GM18498 (cell line): ENCODE measurements at regions not wholly inside any gene's neighbourhood (a gene's known extent, or its start where the extent isn't known, plus 50 kb on each side); places are given as distances from the start of the nearest gene placed in this dataset.

Experiments used
- ATAC-seq: cut with Tn5 transposase; IDR thresholded peaks from one replicate; pipeline ENCODE4 v1.9.1; 2021; ENCODE audit warnings: mild to moderate bottlenecking, moderate library complexity; ENCODE audit not compliant: unreplicated experiment

- ATAC-seq = no peak
Observed at GRCh38 chrX:107560041-107560440, 68.3 kb upstream of the PRPS1 start.

GRCh38 chrX:107560980-107561379 lies 67.3 kb upstream of the PRPS1 start:
- ATAC-seq = no peak

- no peak for ATAC-seq
Observed at GRCh38 chrX:107561468-107562215, 66.7 kb upstream of the PRPS1 start.

GRCh38 chrX:107562482-107562881 lies 65.8 kb upstream of the PRPS1 start:
- ATAC-seq = no peak

DNA sequence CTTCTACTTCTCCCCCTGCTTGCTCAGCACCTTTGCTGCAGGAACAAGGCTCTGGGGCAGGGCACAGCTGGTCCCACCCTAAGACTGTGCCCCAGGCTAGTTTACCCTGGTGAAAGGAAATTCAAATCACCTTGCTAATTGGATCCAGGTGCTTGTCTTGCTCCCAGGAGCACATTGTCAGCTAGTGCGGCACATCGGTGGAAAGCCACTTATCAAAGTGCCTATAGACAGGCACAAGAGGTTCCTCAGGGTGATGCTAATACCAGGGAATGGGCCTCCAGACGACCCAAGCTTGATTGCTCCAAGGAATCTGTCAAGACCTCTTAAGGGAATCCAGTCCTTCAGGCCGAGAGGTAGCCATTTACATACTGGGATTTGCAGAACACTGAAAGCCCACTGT lies 64.5 kb upstream of the PRPS1 start:
- no peak for ATAC-seq

DNA sequence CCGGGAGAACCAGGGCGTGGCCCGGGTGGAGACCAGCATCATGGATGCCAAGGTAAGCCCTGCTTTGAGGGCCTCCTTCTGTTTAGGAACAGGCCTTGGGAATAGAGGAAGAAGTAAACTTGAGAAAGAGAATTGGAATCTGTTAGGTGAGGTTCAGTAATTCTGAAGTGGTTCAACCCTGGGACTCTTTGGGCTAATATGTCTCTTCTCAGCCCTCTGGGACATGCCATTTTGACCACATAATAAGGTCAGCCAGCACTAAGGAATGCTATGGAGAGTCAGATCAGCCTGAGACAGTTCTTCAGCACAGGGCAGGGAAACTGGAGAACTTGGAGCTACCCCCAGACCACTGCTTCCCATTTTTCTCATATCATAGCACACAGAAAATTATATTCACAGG lies 63.3 kb upstream of the PRPS1 start:
- ATAC-seq = no peak

DNA sequence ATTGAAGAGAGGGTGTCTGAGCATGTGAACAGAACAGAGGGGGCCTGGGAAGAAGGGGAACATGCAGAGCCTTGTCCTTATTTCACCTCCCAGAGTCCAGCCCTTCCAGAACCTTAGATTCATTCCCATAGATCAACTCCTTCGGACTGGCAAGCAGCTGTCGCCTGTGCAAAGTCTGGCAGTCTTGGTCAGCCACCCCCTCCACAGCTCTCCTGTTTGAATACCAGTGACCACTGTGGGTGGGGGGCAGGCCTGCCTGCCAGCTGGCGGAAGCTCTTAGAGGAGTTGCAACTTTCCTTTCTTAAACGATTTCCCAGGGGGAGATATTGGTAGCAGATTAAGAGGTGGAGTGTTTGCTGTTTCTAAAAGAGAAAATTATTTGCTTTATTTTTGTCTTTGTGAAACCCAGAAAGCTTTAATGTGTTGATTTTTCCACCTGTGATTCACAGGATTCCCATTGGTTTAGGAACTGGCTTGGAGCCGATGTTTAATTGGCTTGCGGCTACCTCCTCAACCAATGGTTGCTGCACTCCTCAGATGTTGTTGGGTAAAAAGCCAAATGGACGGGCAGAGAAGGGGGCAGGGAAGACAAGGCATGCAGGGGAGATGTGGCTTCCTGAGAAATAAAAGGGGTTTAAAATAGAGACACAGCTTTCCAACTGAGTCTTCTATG lies 62.2 kb upstream of the PRPS1 start:
- ATAC-seq = no peak

- ATAC-seq = no peak
Observed at GRCh38 chrX:107566604-107567262, 61.6 kb upstream of the PRPS1 start.

- ATAC-seq = no peak
Observed at GRCh38 chrX:107567370-107567769, 60.9 kb upstream of the PRPS1 start.

DNA sequence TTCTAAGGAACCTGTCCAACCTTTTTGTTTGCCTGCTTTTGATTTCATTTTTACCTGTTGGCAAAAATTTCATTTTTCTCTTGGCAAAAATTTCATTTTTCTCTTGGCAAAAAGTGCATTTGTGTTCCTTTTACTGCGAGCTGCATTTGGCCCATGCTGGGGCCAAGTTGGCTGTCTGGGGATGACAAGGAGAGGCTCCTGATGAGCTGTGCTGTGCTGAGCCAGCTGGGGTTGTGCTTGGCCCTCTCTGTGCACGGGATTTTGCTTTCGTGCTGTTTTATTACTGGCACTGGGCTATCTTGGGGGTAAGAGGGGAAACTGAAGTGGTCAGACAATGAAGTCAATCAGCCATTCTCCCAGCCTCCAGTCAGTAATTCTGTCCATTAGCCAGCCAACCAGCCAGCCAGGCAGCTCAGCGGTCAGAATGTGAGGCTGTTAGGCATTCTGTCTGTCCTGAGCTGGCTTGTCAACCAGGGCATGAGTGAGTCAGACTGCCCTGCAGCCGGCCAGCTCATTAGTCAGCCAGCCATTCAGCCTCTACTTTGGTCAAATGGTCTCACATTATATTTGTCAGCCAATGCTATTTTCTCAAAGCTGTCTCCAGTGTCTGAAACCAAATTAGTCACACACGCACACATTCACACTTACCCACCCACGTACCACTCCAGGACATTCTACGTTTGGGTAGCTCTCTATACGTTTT lies 56.9 kb upstream of the PRPS1 start:
- ATAC-seq = no peak

DNA sequence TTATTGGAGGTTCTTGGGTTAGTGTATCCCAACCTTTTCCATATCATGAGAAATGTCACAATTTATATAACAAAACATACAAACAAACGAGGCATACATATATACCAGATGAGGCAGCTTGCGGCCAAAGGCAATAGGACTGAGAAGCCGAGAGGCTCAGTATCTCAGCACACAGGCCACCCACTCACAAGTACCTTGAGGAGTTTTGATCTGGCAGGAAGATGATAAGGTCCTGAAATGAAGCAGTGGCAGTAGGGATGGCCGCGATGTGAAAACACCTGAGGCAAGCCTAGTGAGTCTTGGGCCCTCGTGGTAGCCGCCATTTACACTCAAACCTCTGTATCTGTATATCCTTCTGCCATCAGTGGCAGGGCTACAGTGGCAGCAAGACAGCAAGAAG lies 55.3 kb upstream of the PRPS1 start:
- no peak for ATAC-seq

GRCh38 chrX:107574054-107574683 lies 54.1 kb upstream of the PRPS1 start:
- no peak for ATAC-seq

- no peak for ATAC-seq
Observed at GRCh38 chrX:107574711-107575110, 53.6 kb upstream of the PRPS1 start.

- ATAC-seq = no peak
Observed at GRCh38 chrX:107576392-107576791, 51.9 kb upstream of the PRPS1 start.

GRCh38 chrX:107576841-107577240 lies 51.5 kb upstream of the PRPS1 start:
- ATAC-seq = peak; percentile 91

GRCh38 chrX:107577933-107578332 lies 50.4 kb upstream of the PRPS1 start:
- ATAC-seq = no peak
